ENCODE measurements at regions not wholly inside any gene's neighbourhood (a gene's known extent, or its start where the extent isn't known, plus 50 kb on each side); places are given as distances from the start of the nearest gene placed in this dataset.
"Not testable (repeated sequence)": the region's sequence is repeated elsewhere in the genome, so short reads cannot be mapped to it uniquely, and the experiment has no call there.

- not testable (repeated sequence) for DNase-seq
These were observed 89.9 kb upstream of the NOTCH2NLA start for GRCh38 chr1:146318715-146319114.

GRCh38 chr1:146317785-146318184, 89.0 kb upstream of the NOTCH2NLA start:
- DNase-seq, result peak; percentile 3 to 65 (median 36)

- DNase-seq, result not testable (repeated sequence)
These were observed 85.8 kb upstream of the NOTCH2NLA start for GRCh38 chr1:146314449-146315246.

GRCh38 chr1:146310579-146310978, 81.8 kb upstream of the NOTCH2NLA start:
- not testable (repeated sequence) for DNase-seq

- DNase-seq, result not testable (repeated sequence)
These were observed 80.6 kb upstream of the NOTCH2NLA start for GRCh38 chr1:146309427-146309826.

GRCh38 chr1:146308892-146309291, 80.1 kb upstream of the NOTCH2NLA start:
- not testable (repeated sequence) for DNase-seq

GRCh38 chr1:146308152-146308551, 79.3 kb upstream of the NOTCH2NLA start:
- not testable (repeated sequence) for DNase-seq

GRCh38 chr1:146307632-146308031, 78.8 kb upstream of the NOTCH2NLA start:
- not testable (repeated sequence) for DNase-seq

GRCh38 chr1:146306651-146307050, 77.8 kb upstream of the NOTCH2NLA start:
- not testable (repeated sequence) for DNase-seq

GRCh38 chr1:146305442-146305841, 76.6 kb upstream of the NOTCH2NLA start:
- DNase-seq, result not testable (repeated sequence)

- DNase-seq, result not testable (repeated sequence)
These were observed 69.7 kb upstream of the NOTCH2NLA start for GRCh38 chr1:146298575-146298897.

GRCh38 chr1:146297781-146298574, 69.2 kb upstream of the NOTCH2NLA start:
- not testable (repeated sequence) for DNase-seq

GRCh38 chr1:146292940-146293936, 64.4 kb upstream of the NOTCH2NLA start:
- DNase-seq, result not testable (repeated sequence)

GRCh38 chr1:146292424-146292823, 63.6 kb upstream of the NOTCH2NLA start:
- DNase-seq, result not testable (repeated sequence)

GRCh38 chr1:146287881-146288280, 59.1 kb upstream of the NOTCH2NLA start:
- not testable (repeated sequence) for DNase-seq

- not testable (repeated sequence) for DNase-seq
These were observed 55.9 kb upstream of the NOTCH2NLA start for GRCh38 chr1:146284760-146285159.

GRCh38 chr1:146283527-146283880, 54.7 kb upstream of the NOTCH2NLA start:
- not testable (repeated sequence) for DNase-seq

GRCh38 chr1:146282807-146283526, 54.1 kb upstream of the NOTCH2NLA start:
- not testable (repeated sequence) for DNase-seq

- not testable (repeated sequence) for DNase-seq
These were observed 52.7 kb upstream of the NOTCH2NLA start for GRCh38 chr1:146281522-146281921.

GRCh38 chr1:146278758-146279157, 49.9 kb upstream of the NOTCH2NLA start:
- not testable (repeated sequence) for DNase-seq

Data from suppressor macrophage (primary cell).